ENCODE measurements at regions not wholly inside any gene's neighbourhood (a gene's known extent, or its start where the extent isn't known, plus 50 kb on each side); places are given as distances from the start of the nearest gene placed in this dataset.

- no peak overlapping the region for H3K4me3 ChIP-seq (ENCODE audit: low read depth, low read length)
- DNase-seq (ENCODE audit: low read depth), result no peak
- no peak for TF ChIP-seq POLR2A (IDR thresholded peaks at IDR 0.05; ENCODE audit: extremely low read depth, insufficient read length)
- no peak for TF ChIP-seq MYC (IDR thresholded peaks at IDR 0.05; ENCODE audit: low read depth, low read length)
- TF ChIP-seq CTCF (IDR thresholded peaks at IDR 0.05; ENCODE audit: low read depth, low read length), result no peak
- no peak for TF ChIP-seq MAX (IDR thresholded peaks at IDR 0.05; ENCODE audit: low read depth, low read length)
Measured at GRCh38 chr18:40911582-40912254, 1043.3 kb upstream of the PIK3C3 start.

GRCh38 chr18:40911041-40911440, 1044.0 kb upstream of the PIK3C3 start:
- no peak overlapping the region for H3K4me3 ChIP-seq (ENCODE audit: low read depth, low read length)
- DNase-seq (ENCODE audit: low read depth), result no peak
- no peak for TF ChIP-seq MAX (IDR thresholded peaks at IDR 0.05; ENCODE audit: low read depth, low read length)
- TF ChIP-seq POLR2A (IDR thresholded peaks at IDR 0.05; ENCODE audit: extremely low read depth, insufficient read length), result no peak
- no peak for TF ChIP-seq CTCF (IDR thresholded peaks at IDR 0.05; ENCODE audit: low read depth, low read length)
- TF ChIP-seq MYC (IDR thresholded peaks at IDR 0.05; ENCODE audit: low read depth, low read length), result no peak

- TF ChIP-seq MAX (IDR thresholded peaks at IDR 0.05; ENCODE audit: low read depth, low read length), result no peak
- no peak for TF ChIP-seq CTCF (IDR thresholded peaks at IDR 0.05; ENCODE audit: low read depth, low read length)
- no peak for TF ChIP-seq MYC (IDR thresholded peaks at IDR 0.05; ENCODE audit: low read depth, low read length)
- TF ChIP-seq POLR2A (IDR thresholded peaks at IDR 0.05; ENCODE audit: extremely low read depth, insufficient read length), result no peak
- H3K4me3 ChIP-seq (ENCODE audit: low read depth, low read length), result no peak overlapping the region
- DNase-seq (ENCODE audit: low read depth), result no peak
Measured at GRCh38 chr18:40907842-40908241, 1047.2 kb upstream of the PIK3C3 start.

- DNase-seq (ENCODE audit: low read depth), result no peak
- no peak for TF ChIP-seq MYC (IDR thresholded peaks at IDR 0.05; ENCODE audit: low read depth, low read length)
- TF ChIP-seq CTCF (IDR thresholded peaks at IDR 0.05; ENCODE audit: low read depth, low read length), result no peak
- TF ChIP-seq MAX (IDR thresholded peaks at IDR 0.05; ENCODE audit: low read depth, low read length), result no peak
- TF ChIP-seq POLR2A (IDR thresholded peaks at IDR 0.05; ENCODE audit: extremely low read depth, insufficient read length), result no peak
- no peak overlapping the region for H3K4me3 ChIP-seq (ENCODE audit: low read depth, low read length)
Measured at GRCh38 chr18:40904295-40904694, 1050.7 kb upstream of the PIK3C3 start.

GRCh38 chr18:40902436-40902835, 1052.6 kb upstream of the PIK3C3 start:
- DNase-seq (ENCODE audit: low read depth), result no peak
- no peak overlapping the region for H3K4me3 ChIP-seq (ENCODE audit: low read depth, low read length)
- TF ChIP-seq MYC (IDR thresholded peaks at IDR 0.05; ENCODE audit: low read depth, low read length) (no peak), MAX (IDR thresholded peaks at IDR 0.05; ENCODE audit: low read depth, low read length) (no peak), CTCF (IDR thresholded peaks at IDR 0.05; ENCODE audit: low read depth, low read length) (no peak), POLR2A (IDR thresholded peaks at IDR 0.05; ENCODE audit: extremely low read depth, insufficient read length) (no peak)
